ENCODE measurements at regions not wholly inside any gene's neighbourhood (a gene's known extent, or its start where the extent isn't known, plus 50 kb on each side); places are given as distances from the start of the nearest gene placed in this dataset.

DNA sequence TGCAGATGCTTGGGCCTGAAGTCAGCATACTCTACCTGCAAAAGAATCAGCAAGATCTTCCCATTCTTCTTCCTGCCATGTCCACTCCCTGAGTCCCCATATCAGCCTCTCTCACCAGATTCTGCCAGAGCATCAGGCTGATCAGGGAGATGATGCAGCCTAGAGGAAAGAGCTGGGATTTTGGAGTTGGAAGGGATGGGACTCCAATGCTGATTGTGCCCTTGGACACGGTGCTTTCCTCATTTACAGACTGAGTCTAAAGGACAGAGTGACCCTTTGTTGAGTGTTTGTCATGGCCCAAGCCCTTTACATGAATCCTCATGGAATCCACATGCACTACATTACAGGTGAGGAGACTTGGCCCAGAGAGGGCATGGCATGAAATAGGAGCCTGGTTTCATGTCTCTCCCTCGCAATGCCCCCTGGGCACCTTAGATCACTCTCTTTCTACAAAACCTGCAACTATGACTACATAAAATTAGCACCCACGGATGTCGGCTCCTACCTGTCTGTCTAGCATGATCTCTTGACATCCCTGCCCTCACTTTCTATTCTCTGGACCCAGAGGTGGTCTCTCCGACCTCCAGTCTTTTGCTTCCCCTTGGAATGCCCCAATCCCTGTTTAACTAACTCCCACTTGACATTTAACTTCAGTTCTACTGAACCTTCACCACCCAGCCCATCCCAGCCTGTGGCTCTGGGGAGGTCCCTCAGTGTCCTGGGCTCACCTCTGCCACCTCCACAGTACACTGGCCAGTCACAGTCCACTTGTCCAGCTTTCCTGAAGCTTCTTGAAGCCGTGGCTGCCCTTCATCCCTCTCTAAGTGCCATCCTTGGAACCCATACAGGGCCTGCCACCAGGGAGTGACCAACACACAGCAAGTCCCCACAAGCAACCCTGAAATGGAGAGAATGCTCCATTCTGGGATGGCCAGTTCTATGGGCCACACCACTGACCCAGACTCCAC, 173.5 kb downstream of the ABHD5 start:
- Histone ChIP-seq H3K27ac (ENCODE audit: low read depth, low read length) (no peak overlapping the region), H3K4me3 (ENCODE audit: low read depth, low read length) (no peak overlapping the region), H3K9me3 (ENCODE audit: control insufficient read depth, insufficient read depth, low read length) (no peaks in the 10 kb centered on the region), H3K27me3 (ENCODE audit: control insufficient read depth, insufficient read depth, low read length) (no peaks in the 10 kb centered on the region)
- CTCF ChIA-PET, result interaction anchor here (1.1 to 9.0 kb wide), 3 partner anchors 9 to 16 kb away, joined by 3 to 83 read pairs (median 3); no protein-coding TSS in a partner anchor
- POLR2A ChIA-PET, result no interaction called here
- TF ChIP-seq, protein P1, sequence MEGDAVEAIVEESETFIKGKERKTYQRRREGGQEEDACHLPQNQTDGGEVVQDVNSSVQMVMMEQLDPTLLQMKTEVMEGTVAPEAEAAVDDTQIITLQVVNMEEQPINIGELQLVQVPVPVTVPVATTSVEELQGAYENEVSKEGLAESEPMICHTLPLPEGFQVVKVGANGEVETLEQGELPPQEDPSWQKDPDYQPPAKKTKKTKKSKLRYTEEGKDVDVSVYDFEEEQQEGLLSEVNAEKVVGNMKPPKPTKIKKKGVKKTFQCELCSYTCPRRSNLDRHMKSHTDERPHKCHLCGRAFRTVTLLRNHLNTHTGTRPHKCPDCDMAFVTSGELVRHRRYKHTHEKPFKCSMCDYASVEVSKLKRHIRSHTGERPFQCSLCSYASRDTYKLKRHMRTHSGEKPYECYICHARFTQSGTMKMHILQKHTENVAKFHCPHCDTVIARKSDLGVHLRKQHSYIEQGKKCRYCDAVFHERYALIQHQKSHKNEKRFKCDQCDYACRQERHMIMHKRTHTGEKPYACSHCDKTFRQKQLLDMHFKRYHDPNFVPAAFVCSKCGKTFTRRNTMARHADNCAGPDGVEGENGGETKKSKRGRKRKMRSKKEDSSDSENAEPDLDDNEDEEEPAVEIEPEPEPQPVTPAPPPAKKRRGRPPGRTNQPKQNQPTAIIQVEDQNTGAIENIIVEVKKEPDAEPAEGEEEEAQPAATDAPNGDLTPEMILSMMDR (IDR thresholded peaks at IDR 0.05; ENCODE audit: low read depth, low read length), result no peak
- DNase-seq (ENCODE audit: low read depth, low spot score), result no peak

DNA sequence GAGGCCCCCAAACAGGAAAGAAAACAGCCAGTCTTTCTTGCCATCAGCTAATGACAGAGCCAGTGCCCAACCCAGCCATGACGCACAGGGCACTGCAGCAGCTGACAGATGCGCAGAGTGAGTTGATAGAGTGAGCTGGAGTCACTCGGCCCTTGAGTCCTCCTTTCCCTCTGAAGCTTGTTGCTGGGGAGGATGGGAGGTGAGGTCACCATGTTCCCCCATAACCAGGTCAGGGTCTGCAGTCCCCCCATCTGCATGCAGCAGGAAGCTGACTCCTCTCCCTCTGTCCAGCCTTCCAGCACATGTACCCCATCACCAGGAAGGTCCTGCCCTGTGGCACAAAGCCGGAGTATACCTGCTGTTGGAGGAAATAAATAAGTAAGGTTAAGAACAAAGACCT, 174.6 kb downstream of the ABHD5 start:
- CTCF ChIA-PET, result interaction anchor here (0.7 to 9.0 kb wide), 2 partner anchors 10 to 96 kb away, joined by 3 to 83 read pairs; no protein-coding TSS in a partner anchor
- no peak for DNase-seq (ENCODE audit: low read depth, low spot score)
- POLR2A ChIA-PET, result no interaction called here
- TF ChIP-seq, protein P1 (IDR thresholded peaks at IDR 0.05; ENCODE audit: low read depth, low read length), result no peak
- Histone ChIP-seq H3K27me3 (ENCODE audit: control insufficient read depth, insufficient read depth, low read length) (no peaks in the 10 kb centered on the region), H3K9me3 (ENCODE audit: control insufficient read depth, insufficient read depth, low read length) (no peaks in the 10 kb centered on the region), H3K4me3 (ENCODE audit: low read depth, low read length) (no peak overlapping the region), H3K27ac (ENCODE audit: low read depth, low read length) (no peak overlapping the region)

DNA sequence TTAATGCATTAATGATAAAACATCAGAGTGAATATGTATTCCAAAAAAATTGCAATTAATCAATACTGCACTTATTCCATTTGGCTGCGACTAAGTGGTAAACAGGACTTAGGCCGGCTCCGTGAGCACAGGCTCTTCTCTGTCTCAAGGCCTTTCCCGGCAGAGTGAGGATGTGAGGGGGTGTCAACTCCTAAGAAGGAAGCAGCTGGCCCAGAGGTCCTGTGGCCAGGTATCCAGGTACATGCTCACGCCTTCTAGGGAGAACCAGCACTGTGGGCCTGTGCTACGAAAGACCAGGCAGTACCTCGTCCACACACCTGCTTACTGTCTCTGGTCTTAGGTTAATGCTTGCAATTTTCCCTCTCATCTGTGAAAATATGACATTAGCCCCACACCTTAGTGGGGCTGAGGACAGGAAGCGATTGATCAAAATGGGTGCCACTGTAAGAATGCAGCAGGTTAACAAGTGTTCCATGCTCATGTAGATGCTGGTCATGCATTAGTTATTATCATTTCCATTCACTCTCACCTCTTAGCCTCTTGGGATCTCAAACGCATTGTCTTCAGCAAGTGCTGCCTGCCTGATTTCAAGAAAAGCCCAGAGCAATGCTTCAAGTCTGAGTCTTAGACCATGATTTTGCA, 175.3 kb downstream of the ABHD5 start:
- ChIA-PET POLR2A (interaction anchor here (1.0 kb wide), 2 partner anchors 112 to 158 kb away, joined by 3 read pairs; no protein-coding TSS in a partner anchor), CTCF (interaction anchor here (9.0 kb wide), 1 partner anchor 11 kb away, joined by 83 read pairs; no protein-coding TSS in a partner anchor)
- no peak for DNase-seq (ENCODE audit: low read depth, low spot score)
- Histone ChIP-seq H3K27ac (ENCODE audit: low read depth, low read length) (peak overlapping the region; percentile 47), H3K27me3 (ENCODE audit: control insufficient read depth, insufficient read depth, low read length) (no peaks in the 10 kb centered on the region), H3K9me3 (ENCODE audit: control insufficient read depth, insufficient read depth, low read length) (no peaks in the 10 kb centered on the region), H3K4me3 (ENCODE audit: low read depth, low read length) (no peak overlapping the region)
- TF ChIP-seq, protein P1 (IDR thresholded peaks at IDR 0.05; ENCODE audit: low read depth, low read length), result no peak

DNA sequence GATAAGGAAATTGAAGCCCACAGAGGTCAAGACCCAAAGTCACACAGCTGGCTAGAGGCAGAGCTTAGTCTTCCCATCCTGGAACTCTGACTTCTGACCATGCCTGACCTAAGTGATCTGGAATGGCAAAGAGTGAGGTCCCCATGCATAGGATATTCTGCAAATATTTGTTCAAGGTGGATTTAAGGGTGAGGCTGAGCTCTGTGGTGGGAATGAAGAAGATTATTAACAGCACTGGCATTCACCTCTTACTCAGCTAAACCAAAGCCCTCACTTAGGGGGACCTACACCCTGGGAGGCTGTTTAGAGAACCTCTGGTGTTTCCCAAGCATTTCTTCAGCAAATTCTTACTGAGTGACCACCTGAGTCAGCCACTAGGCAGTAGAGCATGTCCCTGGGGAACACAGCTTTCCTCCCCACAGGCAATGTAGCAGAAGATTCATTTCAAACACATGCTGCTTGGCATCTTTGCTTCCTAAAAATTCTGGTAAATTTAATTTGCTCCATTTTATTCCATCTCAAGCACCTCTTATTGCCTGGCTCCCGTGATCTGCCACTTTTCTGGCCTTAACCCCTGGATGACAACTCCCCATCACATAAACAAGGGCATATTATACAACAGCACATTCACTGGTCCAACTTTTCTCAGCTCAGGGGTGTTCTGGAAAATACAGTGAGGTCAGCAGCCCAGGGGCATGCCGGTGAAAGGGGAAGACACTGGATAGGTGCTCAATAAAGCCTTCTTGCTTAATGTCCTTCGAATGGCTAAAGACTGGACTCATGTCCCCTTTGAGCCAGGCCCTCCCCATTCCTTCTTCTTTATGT, 176.0 kb downstream of the ABHD5 start:
- Histone ChIP-seq H3K9me3 (ENCODE audit: control insufficient read depth, insufficient read depth, low read length) (no peaks in the 10 kb centered on the region), H3K27ac (ENCODE audit: low read depth, low read length) (peak overlapping the region; percentile 47), H3K4me3 (ENCODE audit: low read depth, low read length) (no peak overlapping the region), H3K27me3 (ENCODE audit: control insufficient read depth, insufficient read depth, low read length) (no peaks in the 10 kb centered on the region)
- CTCF ChIA-PET, result interaction anchor here (1.7 to 9.0 kb wide), 3 partner anchors 9 to 98 kb away, joined by 5 to 83 read pairs (median 9); no protein-coding TSS in a partner anchor
- TF ChIP-seq, protein P1 (IDR thresholded peaks at IDR 0.05; ENCODE audit: low read depth, low read length), result no peak
- peak; percentile 59 for DNase-seq (ENCODE audit: low read depth, low spot score)
- POLR2A ChIA-PET, result interaction anchor here (1.0 kb wide), 2 partner anchors 113 to 158 kb away, joined by 3 read pairs; no protein-coding TSS in a partner anchor

All from AG04450 (cell line).